ENCODE measurements at regions not wholly inside any gene's neighbourhood (a gene's known extent, or its start where the extent isn't known, plus 50 kb on each side); places are given as distances from the start of the nearest gene placed in this dataset.
A peak's percentile ranks its signal among the peaks of the same experiment; 100 is the strongest.
"Not testable (repeated sequence)": the region's sequence is repeated elsewhere in the genome, so short reads cannot be mapped to it uniquely, and the experiment has no call there.

DNA sequence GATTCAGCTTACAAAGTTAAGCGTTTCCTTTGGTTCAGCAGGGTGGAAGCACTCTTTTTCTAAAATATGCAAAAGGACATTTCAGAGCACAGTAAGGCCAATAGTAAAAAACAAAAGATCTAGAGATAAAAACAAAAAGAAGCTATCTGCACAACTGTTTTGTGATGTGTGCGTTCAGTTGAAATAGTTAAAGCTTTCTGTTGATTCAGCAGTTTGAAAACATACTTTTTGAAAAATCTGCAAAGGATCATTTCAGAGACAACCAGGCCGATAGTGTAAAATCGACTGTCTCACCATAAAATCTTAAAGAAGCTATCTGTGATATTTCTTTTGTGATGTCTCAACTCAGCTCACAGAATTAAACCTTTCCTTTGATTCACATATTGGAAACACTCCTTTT is 300.0 kb upstream of the ALG10B start:
- DNase-seq: no peak

DNA sequence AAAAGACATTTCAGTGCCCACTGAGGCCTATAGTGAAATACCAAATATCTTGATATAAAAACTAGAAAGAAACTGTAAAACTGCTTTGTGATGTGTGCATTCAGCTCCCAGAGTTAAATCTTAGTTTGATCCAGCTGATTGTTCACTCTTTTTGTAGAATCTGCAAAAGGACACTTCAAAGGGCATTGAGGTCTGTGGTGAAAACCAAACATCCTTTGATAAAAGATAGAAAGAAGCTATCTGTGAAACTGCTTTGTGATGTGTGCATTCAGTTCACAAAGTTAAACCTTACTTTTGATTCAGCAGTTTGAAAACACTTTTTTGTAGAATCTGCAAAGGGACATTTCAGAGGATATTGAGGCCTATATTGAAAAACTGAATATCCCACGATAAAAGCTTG is 290.7 kb upstream of the ALG10B start:
- DNase-seq: no peak

DNA sequence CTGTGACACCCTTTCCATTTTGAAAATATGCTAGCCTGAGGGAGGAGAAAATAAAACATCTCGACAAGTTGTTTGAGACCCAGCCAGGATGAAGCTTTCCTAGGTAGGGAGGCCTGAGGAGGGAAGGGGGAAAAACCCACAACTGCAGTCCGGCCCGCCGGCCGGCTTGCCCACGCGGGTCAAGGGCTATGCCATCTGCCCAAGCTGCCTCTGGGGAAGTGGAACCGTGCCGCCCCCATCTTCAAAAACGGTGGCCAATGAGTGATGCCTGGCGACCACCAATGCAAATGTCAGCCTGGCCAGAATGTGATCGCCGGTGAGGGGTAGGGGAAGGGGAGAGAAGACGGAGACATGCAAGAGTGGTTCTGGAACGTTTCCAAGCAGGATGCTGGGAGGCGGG is 263.5 kb upstream of the ALG10B start:
- DNase-seq: no peak

DNA sequence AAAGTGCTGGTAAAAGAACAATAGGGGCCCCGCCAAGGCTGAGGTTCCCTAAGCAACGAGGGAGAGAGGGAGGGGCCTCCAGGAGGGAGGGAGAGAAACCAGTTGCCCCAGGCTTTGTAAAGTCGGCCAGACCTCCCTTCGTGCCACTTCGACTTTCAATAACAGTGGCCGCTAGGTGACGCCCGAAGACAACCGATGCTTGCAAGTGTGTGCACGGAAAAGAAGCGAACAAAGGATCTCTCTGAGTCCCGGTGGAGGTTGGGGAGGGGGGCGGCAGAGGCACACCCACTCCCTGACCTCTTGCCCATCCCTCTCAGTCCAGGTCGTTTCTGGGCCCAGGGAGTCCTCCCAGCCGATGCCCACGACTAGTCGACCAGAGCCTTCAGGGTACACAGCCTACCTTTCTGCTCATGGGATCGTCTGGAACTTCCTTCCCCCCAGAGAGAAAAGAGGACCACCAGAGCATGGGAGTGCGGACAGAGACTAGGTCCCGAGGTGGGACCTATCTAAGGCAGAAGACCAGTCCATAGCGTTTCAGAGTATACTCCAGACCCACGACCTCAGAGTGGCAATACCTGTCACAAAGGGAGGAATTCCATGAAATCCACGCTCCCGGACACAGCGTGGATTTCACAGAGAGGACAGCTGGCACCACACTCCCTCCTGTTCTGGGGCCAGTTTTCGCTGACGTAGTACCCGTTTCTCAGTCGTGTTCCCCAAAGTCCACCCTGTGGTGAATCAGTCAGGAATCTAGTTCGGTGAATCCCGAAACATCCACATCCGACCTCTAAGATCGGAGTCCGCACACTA is 262.7 kb upstream of the ALG10B start:
- DNase-seq: no peak

DNA sequence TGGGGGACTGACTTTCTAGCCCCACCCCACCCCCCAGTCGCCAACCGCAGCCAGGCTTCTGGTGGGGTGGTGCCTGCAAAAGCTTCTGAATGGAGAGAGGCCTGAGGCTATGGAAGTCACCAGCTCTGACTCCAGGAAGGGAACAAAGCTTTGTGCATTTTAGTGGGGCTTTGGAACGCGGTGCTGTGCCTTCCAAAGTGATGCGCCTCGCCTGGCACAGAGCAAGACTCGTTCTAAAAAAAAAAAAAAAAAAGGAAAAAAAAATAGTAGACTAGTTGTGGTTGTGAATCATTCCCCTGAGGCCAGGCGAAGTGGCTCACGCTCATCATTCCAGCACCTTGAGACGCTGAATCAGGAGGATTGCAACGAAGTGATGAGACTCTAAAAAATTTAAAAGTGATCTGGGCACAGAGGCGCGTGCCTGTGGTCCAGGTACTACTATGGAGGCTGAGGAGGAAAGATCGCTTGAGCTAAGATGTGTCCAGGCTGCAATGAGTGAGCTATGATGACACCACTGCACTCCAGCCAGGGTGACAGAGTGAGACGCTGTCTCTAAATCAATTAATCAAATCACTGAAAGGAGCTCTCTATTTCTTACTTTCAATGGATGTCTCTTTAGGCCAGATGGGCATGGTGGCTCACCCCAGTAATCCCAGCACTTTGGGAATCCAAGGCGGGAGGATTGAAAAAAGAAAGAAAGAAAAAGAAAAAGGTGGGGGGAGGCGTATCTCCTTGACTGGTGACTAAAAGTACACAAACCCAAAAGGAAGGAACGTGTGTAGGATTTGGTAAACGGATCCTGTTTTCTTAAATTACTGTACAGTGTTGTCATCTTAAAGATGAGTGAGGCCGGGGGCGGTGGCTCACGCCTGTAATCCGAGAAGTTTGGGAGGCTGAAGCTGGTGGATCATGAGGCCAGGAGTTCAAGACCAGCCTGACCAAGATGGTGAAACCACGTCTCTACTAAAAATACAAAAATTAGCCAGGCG is 259.6 kb upstream of the ALG10B start:
- DNase-seq: no peak

DNA sequence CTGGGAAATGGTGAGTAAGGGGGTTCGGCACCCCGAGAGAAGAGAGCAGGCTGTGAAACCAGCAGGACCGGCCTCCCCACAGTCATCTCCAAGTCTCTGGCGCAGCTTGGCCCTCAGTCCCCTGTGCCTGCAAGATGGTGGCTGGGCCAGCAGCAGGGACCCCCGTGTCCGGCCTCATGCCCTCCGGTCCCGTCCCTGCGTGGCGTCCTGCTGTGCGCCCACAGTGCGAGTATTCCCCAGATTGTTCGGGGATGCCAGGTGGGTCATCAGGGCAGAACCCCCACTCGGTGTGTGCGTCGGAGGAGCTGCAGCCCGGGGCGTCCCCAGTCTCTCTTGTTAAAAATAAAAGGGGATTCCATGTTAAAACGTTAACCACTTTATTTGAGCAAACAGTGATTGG is 216.9 kb upstream of the ALG10B start:
- DNase-seq: no peak

DNA sequence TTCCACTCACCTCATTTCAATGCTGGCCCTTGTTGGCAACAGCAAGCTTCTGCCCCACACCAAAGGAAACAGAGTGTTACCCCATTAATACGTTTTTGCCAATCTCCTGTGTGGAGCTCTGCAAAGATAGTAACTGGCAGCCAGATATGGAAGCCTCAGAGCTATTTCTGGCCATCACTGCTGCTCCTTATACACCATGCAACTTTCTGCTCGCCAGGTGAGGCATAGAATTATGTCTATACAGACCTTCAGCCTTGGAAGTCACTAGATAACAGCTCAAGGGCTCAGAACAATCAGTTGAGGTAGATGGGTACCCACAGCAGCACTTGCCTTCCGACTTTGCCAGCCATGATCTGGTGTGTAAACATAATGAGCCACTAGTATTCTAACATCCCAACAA is 214.8 kb upstream of the ALG10B start:
- DNase-seq: no peak

DNA sequence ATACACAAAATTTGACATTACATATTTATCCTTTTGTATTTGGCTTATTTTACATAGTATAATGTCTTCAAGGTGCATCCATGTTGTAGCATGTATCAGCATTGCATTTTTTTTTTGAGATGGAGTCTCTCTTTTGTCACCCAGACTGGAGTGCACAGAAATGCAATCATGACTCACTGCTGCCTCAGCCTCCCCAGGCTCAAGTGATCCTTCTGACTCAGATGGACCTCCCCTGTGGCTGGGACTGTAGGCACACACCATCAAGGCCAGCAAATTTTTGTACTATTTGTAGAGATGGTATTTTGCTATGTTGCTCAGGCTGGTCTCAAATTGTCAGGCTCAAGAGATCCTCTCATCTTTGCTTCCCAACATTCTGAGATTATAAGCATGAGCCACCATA is 214.4 kb upstream of the ALG10B start:
- DNase-seq: no peak

DNA sequence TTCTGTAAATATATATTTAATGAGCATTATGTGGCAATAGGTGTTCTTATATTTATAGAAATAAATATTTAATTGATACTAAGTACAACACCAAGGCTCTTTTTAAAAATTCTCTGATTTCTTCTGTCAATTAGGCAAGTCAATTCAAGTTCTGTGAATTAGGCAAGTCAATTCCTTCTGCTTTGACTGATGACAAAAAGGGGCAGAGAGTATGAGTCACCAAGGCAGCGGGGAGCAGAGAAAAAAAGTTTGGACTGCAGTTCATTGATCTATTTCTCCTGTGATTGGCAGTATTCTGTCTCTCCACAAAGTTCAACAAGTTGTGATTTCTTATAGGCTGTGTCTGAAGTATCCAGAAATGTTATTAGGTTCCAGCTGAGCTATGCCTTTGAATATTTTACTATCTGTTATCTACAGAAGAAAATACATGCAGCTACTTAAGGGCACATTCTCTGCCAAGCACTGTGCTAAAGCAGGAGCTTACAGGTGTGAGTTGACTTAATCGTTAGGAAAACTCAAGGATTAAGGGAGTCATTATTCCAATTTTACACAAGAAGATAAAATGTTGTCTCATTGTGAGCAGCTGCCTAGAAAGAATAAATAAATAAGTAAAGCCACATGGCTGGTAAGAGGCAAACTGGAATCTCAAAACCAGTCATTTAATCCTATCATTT is 206.4 kb upstream of the ALG10B start:
- DNase-seq: no peak

DNA sequence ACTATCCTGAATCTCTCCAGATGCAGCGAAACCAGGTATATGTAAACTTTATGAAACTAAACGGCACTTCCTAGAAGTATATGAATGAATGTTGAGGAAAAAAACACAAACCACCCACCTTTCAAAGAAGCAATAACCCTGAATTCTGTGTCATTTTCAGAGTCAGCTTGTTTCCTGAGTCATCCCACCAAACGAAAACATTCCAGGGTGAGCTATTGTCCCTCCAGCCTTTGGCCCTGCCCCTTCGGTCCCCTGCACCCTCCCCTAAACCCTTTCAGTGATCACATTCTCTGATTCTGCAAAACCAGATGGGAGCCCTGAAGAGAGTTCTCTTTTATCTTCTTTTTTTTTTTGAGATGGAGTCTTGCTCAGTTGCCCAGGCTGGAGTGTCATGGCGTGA is 202.6 kb upstream of the ALG10B start:
- DNase-seq: no peak

DNA sequence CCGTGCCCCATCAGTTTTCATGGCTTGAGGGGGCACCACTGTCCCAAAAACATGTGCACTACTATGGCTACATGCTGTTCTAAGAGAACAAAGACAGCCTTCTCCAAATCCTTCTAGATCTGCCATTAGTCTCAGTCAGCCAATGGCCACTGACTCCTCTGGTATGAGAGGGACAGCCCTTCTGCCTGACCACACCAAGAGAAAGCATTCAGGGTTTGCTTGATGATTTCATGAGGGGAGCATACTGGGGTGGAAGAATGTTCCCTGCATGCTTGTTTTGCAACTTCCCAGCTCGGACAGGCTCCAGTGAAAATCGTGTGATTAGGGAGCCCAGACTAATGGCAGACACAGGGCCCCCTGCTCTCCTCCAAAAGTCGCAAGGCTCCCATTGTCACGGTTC is 199.6 kb upstream of the ALG10B start:
- no peak for DNase-seq

DNA sequence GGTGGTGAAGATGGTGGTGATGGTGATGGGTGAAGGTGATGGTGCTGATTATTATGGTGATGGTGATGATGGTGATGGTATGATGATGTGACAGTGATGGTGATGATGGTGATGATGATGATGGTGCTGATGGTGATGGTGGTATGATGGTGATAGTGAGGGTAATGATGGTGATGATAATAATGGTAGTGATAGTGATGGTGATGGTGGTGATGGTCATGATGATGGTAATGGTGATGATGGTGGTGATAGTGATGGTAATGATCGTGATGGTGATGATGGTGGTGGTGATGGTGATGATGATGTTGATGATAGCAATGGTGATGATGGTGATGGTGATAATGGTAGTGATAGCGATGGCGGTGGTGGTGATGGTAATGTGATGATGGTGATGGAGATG is 197.9 kb upstream of the ALG10B start:
- no peak for DNase-seq

DNA sequence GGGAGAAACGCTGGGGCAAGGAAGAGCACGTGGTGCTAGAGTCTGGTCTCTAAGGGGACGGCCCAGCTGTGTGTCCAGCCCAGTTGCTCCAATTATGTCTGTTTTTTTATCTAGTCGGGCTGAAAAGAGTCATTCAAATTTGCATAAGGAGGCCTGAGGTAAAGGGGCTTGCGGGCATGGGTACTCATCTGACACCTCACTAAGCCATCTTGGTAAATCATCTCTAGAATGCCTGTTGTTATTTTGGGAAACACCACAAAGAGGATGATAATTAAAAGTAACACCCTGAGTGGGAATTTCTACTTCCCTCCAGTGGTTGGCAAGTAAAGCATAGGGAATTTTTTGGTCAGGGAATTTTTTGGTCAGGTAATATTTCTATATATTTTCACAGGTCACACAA is 196.1 kb upstream of the ALG10B start:
- DNase-seq: no peak

DNA sequence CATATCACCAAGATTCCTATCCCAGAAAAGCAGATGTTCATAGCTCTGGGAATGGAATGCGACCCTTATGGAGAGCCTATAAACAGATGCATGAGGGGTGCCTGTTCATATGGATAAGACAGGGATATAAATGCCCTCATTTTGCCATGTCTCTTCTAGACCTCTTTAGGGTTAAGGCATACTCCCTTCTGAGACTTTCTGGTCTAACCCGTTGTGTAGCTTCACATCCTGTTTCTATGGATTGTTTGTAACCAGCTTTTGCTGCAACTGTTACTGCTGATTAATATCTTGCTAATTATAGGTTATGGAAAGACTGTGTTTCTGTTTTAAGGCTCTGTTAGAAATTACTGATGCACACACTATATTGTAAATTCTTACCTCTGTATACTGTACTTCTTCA is 193.5 kb upstream of the ALG10B start:
- not testable (repeated sequence) for DNase-seq

DNA sequence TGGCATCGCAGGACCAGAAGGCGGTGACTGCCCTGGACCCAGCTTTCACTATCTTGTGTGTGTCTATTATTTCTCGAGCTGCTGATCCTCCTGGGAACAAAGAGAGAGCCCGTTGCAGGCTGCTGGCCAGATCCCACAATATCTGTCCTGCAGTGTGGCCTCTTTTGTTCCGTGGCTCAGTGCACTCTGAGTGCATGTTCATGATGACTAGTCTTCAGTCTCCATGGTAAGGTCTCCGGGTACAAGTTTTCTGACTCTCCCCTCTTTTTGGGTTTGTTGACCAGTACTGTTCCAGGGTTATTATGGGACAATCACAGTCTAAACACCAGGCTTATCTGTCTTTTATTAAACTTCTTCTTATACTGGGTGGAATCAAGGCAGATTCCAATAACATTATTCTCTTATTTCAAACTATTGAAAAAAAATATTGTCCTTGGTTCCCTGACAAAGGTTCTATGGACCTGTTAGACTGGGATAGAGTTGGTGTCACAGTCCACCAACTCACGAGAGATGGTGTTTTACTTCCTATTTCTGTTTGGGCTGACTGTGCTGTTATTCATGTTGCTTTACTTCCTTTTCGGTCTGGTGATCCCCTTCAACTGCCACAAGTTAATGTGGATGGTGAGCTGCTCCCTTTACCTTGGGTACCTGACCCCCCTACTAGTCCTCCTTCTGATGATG is 192.9 kb upstream of the ALG10B start:
- DNase-seq: no peak

DNA sequence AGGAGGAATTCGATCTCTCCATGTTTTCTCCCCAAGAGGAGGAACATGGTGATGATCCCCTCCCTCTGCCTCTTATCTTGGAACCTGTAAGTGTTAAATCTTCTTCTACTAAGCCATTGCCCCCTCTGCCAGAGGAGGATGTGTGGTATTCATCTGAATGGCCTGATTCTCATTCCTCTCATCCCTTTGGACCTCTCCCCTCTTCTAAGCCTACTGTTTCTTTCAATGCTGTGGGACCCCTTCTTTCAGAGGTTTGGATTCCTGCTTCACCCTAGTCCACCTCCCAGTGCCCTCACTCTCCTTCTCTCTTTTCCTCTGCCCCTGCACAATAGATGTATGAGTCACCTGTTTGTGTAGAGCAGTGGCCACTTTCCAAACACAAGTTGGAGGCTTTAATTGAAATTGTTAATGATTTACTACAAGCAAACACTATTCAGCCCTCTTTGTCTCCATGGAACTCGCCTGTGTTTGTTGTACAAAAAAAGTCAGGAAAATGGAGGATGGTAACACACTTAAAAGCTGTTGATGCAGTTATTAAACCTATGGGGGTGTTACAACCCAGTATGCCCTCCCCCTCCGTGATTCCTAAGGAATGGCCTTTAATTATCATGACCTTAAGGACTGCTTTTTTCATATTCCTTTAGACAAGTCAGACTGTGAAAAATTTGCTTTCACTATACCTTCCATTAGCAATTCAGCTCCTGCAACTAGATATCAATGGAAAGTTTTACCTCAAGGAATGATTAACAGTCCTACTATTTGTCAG is 192.1 kb upstream of the ALG10B start:
- DNase-seq: no peak

DNA sequence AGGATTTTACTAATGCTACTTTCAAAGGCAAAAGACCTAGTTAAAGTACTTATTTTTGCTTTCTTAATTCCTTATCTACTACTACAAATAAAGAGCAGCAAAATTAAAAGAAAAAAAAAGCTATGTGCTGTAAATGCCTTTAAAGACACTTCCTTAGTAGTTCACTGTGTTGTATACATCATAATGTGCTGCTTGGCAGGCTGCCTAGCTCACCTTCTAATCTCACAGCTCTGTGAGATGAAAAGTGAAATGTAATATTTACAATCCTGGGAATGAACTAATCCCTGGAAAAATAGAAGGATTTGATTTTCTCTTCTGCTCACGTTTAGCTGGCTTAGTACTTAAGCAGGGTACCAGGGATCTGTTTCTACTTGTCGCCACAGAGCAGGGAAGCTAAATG is 184.4 kb upstream of the ALG10B start:
- DNase-seq: no peak

DNA sequence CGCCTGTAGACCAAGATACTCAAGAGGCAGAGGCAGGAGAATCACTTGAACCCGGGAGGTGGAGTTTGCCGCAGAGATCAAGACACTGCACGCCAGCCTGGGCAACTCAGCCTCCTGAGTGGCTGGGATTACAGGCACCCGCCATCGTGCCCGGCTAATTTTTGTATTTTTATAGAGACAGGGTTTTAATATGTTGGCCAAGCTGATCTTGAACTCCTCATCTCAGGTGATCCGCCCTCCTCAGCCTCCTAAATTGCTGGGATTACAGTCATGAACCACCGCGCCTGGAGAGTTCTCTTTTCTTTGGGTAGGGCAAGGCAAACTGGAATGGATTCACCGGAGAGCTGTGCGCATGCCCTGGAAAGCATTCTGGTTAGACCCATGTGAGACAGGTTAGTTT is 179.3 kb upstream of the ALG10B start:
- DNase-seq: no peak

DNA sequence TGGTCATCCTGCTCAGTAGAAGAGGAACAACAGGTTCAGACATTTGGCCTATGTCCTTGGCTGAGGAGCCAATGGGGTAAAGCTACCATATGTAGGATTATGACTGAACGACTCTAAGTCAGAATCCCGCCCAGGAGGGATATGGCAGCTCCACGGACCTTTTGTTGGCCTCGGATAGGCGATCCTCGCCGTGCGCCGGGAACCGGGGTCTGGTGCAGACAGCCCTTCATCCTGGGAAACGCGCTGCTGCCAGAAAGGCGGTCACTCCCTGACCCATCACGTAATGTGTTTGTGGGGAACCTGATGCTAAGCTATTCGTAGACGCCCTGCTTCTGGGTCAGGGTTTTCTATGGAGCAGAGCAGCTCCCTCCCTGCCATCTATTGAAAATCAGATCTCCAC is 178.9 kb upstream of the ALG10B start:
- no peak for DNase-seq

DNA sequence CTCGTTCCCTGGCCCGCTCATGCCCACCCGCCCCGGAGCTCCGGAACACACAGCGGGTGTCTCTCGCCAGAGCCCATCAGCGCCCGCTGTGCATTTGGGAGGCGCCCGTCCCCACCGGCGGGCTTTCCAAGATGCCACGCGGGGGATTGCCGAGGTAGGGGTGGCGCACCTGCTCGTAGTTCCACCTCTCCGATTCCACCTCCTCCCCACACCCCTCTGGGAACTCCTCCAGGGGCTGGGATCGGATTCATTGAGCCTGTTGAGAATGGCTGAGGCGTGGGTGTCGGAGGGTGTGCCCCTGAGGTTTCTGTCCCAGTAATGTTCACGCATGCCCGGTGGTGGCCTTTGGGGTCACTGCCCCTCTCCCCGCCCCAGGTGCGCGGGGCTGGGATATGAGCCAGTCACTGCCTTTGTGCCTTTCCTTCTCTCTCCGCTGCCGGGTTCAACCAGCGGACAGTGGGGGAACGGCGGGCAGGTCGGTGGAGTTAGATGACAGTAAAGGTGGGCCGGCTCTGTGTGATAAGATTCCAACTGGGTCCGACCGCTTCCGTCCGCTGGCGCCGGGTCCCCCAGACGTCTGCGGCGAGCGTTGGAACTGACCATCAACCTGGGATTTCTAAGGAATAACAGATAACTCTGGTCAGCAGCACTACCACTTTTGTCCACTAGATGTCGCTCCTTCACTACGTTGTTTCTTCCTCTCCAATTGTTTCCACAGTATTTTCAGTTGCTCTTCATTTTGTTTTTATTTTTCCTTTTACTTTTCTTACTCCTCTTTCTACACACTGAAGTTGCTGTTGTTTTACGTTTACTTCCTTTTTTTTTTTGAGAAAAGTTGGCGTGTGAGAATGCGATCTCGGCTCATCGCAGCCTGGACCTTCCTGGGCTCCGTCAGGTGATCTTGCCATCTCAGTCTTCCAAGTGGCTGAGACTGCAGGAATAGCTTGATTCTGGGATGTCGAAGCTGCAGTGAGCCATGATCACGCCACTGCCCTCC is 178.1 kb upstream of the ALG10B start:
- DNase-seq: peak; percentile 63

DNA sequence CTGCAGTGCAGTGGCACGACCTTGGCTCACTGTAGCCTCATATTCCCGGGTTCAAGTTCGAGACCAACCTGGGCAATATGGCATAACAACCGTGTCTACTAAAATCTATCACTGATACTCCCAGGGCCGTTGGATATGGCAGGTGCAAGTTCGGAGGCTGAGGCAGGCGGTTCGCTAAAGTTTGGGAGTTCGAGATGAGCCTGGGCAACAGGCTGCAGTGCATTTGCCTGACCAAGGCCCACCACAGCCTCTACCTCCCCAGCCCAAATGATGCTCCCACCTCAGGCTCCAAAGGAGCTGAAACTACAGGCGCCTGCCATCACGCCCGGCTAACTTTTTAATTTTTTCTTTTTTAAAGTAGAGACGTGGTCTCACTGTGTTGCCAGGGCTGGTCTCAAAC is 177.1 kb upstream of the ALG10B start:
- no peak for DNase-seq
